Pancreas (tissue), 10 donors: ENCODE measurements at regions not wholly inside any gene's neighbourhood (a gene's known extent, or its start where the extent isn't known, plus 50 kb on each side); places are given as distances from the start of the nearest gene placed in this dataset.
A peak's percentile ranks its signal among the peaks of the same experiment; 100 is the strongest.

Source experiments
- ATAC-seq, 4 donors: fragments of 200-7000 bp; cut with Tn5 transposase; one replicate each; pipeline versions ENCODE4 v1.8.0 to v1.9.1; 2020; ENCODE audit warnings: mild to moderate bottlenecking in 4 of 4, moderate library complexity in 4 of 4
- DNase-seq, 6 donors: peaks; one replicate each; pipeline ENCODE4 v3.0.0-alpha.2; 2020
- FAIRE-seq: peaks from 2 replicates; lab custom pipeline; 2012; peaks lifted over from hg19 to GRCh38; lab: Jason Lieb, UNC
- H3K27ac ChIP-seq, 4 donors: fragments of 200-600 bp; sonication (generic); 1 replicate in 3 of 4; 2 replicates in 1 of 4; pipeline versions ENCODE4 v1.5.0 to v1.8.0; 2020
- H3K27me3 ChIP-seq, 4 donors: fragments of 200-600 bp; one replicate each; pipeline ENCODE4 v1.8.0; 2021
- H3K36me3 ChIP-seq, 3 donors: fragments of 200-600 bp; sonication (generic) in 1 of 3; one replicate each; pipeline versions ENCODE4 v1.5.0 to v1.8.0; 2020 to 2021
- H3K4me1 ChIP-seq, 3 donors: fragments of 200-600 bp; one replicate each; pipeline ENCODE4 v1.8.0; 2021
- H3K4me3 ChIP-seq, 4 donors: fragments of 200-600 bp; sonication (generic) in 2 of 4; one replicate each; pipeline versions ENCODE4 v1.5.0 to v1.8.0; 2020 to 2021
- H3K9me3 ChIP-seq, 4 donors: fragments of 200-600 bp; one replicate each; pipeline ENCODE4 v1.8.0; 2021
- WGBS, 2 donors: extraction: QIAGEN DNeasy Blood & Tissue Kit; methylation state at CpG; one replicate each; pipeline ENCODE4 v1.1.7; 2013; 5-methylcytosine and 5-hydroxymethylcytosine counted together
- intact Hi-C, 3 donors: fragments of 100-400 bp; cut with DNase I; formaldehyde crosslinking; loops; one replicate each; pipeline versions ENCODE4 v1.11.1 to v1.14.2; 2022
- TF ChIP-seq, protein P1 (sequence below), 4 donors: fragments of 200-600 bp; sonication (generic) in 3 of 4; IDR thresholded peaks; one replicate each; pipeline versions ENCODE4 v1.5.0 to v1.8.0; 2021; ENCODE audit warnings: antibody characterized with exemption in 4 of 4
- donor health status: healthy with polysubstance abuse.
- donor health status: DM: no; HTN: no; CAD: no; lungs with moderate emphysema.
- donor health status: DM: no; HTN: no; CAD: no.
- donor health status: control.
- donor health status: control.
- donor health status: Bipolar disorder and iron deficiency.
- donor health status: DM: yes; HTN: yes; CAD: no.
- donor health status: DM: no; HTN: no; CAD: no.
- donor health status: DM: no; HTN: no; CAD: no.
- donor health status: DM: yes; HTN: yes; CAD: no.

DNA sequence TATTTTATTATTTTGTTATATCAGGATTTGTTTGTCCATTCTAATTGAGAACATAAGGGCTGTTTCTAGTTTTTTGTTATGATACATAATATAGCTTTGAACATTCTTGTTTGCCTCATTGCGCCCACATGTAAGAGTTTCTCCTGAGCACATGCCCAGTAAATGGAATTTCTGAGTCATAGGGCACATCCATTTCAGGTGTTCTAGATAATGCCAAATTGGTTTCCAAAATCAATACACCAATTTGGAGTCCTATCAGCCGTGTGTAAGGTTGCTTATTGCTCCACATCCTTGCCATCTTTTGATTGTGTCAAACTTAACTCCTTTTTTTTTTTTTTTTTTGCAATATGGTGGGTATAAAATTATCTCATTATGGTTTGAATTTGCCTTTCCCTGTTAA lies 97.9 kb upstream of the RESF1 start:
- no peak for DNase-seq
- H3K36me3 ChIP-seq: no peaks in the 10 kb centered on the region
- H3K9me3 ChIP-seq: no peaks in the 10 kb centered on the region
- intact Hi-C loops: no loop called here
- no peaks in the 10 kb centered on the region for H3K27me3 ChIP-seq
- H3K27ac ChIP-seq: no peak overlapping the region
- whole genome bisulfite sequencing, 2 donors: 12 to 31% methylated on average over 2 of the region's 2 CpGs
- no peaks in the 10 kb centered on the region for H3K4me1 ChIP-seq
- no peak overlapping the region for H3K4me3 ChIP-seq
- FAIRE-seq: no peak
- peak; percentile 34 to 78 (median 52) for ATAC-seq
- TF ChIP-seq, protein P1, sequence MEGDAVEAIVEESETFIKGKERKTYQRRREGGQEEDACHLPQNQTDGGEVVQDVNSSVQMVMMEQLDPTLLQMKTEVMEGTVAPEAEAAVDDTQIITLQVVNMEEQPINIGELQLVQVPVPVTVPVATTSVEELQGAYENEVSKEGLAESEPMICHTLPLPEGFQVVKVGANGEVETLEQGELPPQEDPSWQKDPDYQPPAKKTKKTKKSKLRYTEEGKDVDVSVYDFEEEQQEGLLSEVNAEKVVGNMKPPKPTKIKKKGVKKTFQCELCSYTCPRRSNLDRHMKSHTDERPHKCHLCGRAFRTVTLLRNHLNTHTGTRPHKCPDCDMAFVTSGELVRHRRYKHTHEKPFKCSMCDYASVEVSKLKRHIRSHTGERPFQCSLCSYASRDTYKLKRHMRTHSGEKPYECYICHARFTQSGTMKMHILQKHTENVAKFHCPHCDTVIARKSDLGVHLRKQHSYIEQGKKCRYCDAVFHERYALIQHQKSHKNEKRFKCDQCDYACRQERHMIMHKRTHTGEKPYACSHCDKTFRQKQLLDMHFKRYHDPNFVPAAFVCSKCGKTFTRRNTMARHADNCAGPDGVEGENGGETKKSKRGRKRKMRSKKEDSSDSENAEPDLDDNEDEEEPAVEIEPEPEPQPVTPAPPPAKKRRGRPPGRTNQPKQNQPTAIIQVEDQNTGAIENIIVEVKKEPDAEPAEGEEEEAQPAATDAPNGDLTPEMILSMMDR (IDR thresholded peaks at IDR 0.05): no peak

DNA sequence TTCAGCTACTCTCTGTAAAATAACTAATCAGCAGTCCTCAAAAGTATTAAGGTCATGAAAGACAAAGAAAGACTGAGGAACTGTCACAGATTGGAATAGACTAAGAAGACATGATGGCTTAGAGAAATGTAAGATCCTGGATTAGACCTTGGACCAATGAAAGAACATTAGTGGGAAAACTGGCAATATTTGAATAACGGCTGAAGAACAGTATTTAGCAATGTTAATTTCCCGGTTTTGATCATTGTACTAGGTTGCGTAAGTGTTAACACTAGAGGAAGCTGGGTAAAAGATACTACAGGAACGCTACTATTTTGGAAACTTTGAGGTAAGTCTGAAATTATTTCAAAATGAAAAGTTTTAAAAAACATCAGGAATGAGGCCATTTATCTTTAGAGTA lies 98.8 kb upstream of the RESF1 start:
- FAIRE-seq: no peak
- intact Hi-C loops: no loop called here
- 72 to 78% methylated on average over 4 of the region's 4 CpGs for WGBS, 2 donors
- Histone ChIP-seq H3K4me3 (no peak overlapping the region), H3K27ac (no peak overlapping the region), H3K4me1 (no peaks in the 10 kb centered on the region), H3K9me3 (no peaks in the 10 kb centered on the region), H3K36me3 (no peaks in the 10 kb centered on the region), H3K27me3 (no peaks in the 10 kb centered on the region)
- TF ChIP-seq, protein P1 (IDR thresholded peaks at IDR 0.05): no peak
- ATAC-seq: no peak
- DNase-seq: no peak

DNA sequence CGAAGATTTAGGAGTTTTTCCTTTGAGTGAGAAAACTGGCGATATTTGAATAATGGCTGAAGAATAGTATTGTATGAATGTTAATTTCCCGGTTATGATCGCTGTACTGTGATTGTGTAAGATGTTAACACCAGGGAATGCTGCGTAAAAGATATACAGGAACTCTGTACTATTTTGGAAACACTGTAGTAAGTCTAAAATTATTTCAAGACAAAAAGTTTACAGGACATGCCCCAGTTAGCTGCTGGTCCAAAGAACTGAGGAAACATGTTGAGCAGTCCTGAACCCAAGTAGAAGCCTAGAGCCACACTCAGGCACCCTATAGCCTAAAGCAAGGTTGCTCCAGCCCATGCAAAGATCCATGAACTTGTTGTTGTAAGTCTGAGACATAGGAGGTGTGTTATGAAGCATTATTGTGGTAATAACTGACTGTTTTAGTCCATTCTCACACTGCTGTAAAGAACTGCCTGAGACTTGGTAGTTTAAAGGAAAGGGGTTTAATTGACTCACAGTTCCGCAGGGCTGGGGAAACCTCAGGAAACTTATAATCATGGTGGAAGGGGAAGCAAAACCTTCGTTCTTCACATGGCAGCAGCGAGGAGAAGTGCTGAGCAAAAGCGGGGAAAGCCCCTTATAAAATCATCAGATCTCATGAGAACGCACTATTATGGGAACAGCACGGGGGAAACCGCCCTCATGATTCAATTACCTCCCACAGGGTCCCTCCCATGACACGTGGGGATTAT lies 99.8 kb upstream of the RESF1 start:
- no peaks in the 10 kb centered on the region for H3K27me3 ChIP-seq
- whole genome bisulfite sequencing, 2 donors: 85 to 92% methylated on average over 13 of the region's 13 CpGs
- TF ChIP-seq, protein P1 (IDR thresholded peaks at IDR 0.05): no peak
- no peak for ATAC-seq
- no peaks in the 10 kb centered on the region for H3K9me3 ChIP-seq
- H3K27ac ChIP-seq: no peak overlapping the region
- no peak overlapping the region for H3K4me3 ChIP-seq
- FAIRE-seq: no peak
- no peaks in the 10 kb centered on the region for H3K4me1 ChIP-seq
- DNase-seq: no peak
- H3K36me3 ChIP-seq: no peaks in the 10 kb centered on the region
- intact Hi-C loops: no loop called here

DNA sequence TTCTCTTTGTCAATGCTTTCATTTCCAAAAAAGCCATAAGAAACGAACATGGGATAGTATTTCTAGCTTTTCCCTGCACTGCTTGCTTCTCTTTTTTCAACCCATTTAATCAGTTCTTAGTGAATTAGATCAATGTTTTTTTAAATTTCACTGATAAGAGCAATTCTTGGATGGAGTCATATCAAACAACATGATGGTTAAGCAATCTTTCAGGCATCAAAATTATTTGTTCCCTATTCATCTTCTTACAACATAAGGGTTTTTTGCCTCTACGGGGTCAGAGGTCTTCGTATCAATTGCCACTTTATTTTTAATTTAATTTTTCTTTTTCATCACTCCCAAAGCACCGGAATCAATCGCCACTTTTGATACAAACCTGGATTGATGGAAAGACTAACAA lies 103.8 kb upstream of the RESF1 start:
- Histone ChIP-seq H3K36me3 (no peaks in the 10 kb centered on the region), H3K4me3 (no peak overlapping the region), H3K9me3 (no peaks in the 10 kb centered on the region), H3K27ac (no peak overlapping the region), H3K27me3 (no peaks in the 10 kb centered on the region), H3K4me1 (peaks cover 0 to 8% (median 7%) of the 10 kb centered on the region in 3 donors)
- FAIRE-seq (no peak), DNase-seq (no peak), ATAC-seq (no peak)
- intact Hi-C loops: no loop called here
- 81% methylated on average over 5 of the region's 5 CpGs for WGBS, 2 donors
- TF ChIP-seq, protein P1 (IDR thresholded peaks at IDR 0.05): no peak

DNA sequence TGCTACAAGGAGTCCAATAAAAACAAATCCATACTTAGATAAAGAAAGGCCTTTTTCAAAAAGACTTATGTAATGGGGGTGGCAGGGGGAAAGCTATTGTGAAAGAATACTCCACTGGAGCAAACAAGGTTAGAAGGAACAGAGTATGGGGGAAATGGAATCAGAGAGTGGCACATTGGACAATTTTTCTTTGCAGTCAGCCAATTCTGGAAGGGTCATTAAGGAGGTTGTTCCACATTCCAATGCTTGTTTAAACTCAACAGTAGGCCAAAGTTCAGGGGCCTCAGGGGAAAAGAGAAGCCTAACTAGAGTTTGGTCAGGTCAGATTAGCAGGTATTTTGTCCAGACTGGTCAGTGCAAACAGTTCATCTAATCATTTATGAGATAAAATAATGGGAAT lies 105.2 kb upstream of the RESF1 start:
- peaks cover 0 to 6% (median 0%) of the 10 kb centered on the region in 4 donors for H3K9me3 ChIP-seq
- no peak overlapping the region for H3K4me3 ChIP-seq
- FAIRE-seq (no peak), ATAC-seq (peak; percentile 48 to 79 (median 64)), DNase-seq (no peak)
- TF ChIP-seq, protein P1 (IDR thresholded peaks at IDR 0.05): no peak
- H3K27ac ChIP-seq: peak overlapping the region in 2 of 4 donors; percentile 35
- H3K36me3 ChIP-seq: no peaks in the 10 kb centered on the region
- H3K27me3 ChIP-seq: no peaks in the 10 kb centered on the region
- H3K4me1 ChIP-seq: peaks cover 0 to 8% (median 7%) of the 10 kb centered on the region in 3 donors
- intact Hi-C loops: no loop called here
